ENCODE measurements at regions not wholly inside any gene's neighbourhood (a gene's known extent, or its start where the extent isn't known, plus 50 kb on each side); places are given as distances from the start of the nearest gene placed in this dataset.
A peak's percentile ranks its signal among the peaks of the same experiment; 100 is the strongest.

GRCh38 chr13:104281910-104282309 is 1215.7 kb upstream of the SLC10A2 start:
- Mint-ChIP-seq H3K9me3 (peaks cover 9% of the 10 kb centered on the region; the same call in 2 of the 3 replicates), H3K36me3 (ENCODE audit: low read depth) (peaks cover 3% of the 10 kb centered on the region; the same call in 2 of the 3 replicates), H3K27me3 (ENCODE audit: insufficient read depth, low read depth, poor library complexity) (no peaks in the 10 kb centered on the region), H3K4me1 (peaks cover 4% of the 10 kb centered on the region; the same call in 2 of the 3 replicates), H3K4me3 (no peak overlapping the region), H3K27ac (no peak overlapping the region)
- Histone ChIP-seq H3K4me2 (no peak overlapping the region), H3K36me3 (ENCODE audit: insufficient read depth) (no peaks in the 10 kb centered on the region), H3F3A (replicated peaks; ENCODE audit: low read depth) (no peaks in the 10 kb centered on the region), H3K27me3 (ENCODE audit: insufficient read depth) (no peaks in the 10 kb centered on the region), H3K4me3 (no peak overlapping the region), H3K4me1 (ENCODE audit: insufficient read depth) (peaks cover 3% of the 10 kb centered on the region; the same call in 1 of the 2 replicates), H2AFZ (peak overlapping the region; percentile 76), H3K79me2 (replicated peaks; ENCODE audit: insufficient read depth) (no peaks in the 10 kb centered on the region), H3K9me2 (ENCODE audit: insufficient read depth) (peaks cover 7% of the 10 kb centered on the region; the same call in 1 of the 2 replicates), H3K27ac (ENCODE audit: low read depth) (no peak overlapping the region), H4K20me1 (replicated peaks; ENCODE audit: insufficient read depth) (no peaks in the 10 kb centered on the region)
- DNase-seq (ENCODE audit: low spot score) (no peak), ATAC-seq (no peak)
- TF ChIP-seq CREB1 (CRISPR knock-in tag; IDR thresholded peaks at IDR 0.05; ENCODE audit: low read depth): no peak
- no peak for TF ChIP-seq POLR2AphosphoS5 (IDR thresholded peaks at IDR 0.05; ENCODE audit: low read depth)
- no peak for TF ChIP-seq NANOG (IDR thresholded peaks at IDR 0.05; ENCODE audit: borderline replicate concordance)
- TF ChIP-seq EZH2phosphoT487 (IDR thresholded peaks at IDR 0.05; ENCODE audit: unreplicated experiment): no peak
- TF ChIP-seq JUNB (IDR thresholded peaks at IDR 0.05; ENCODE audit: unreplicated experiment): no peak
- no peak for TF ChIP-seq ZNF331 (CRISPR knock-in tag; IDR thresholded peaks at IDR 0.05; ENCODE audit: low read depth)

- Histone ChIP-seq H2AFZ (no peak overlapping the region), H3K36me3 (ENCODE audit: insufficient read depth) (no peaks in the 10 kb centered on the region), H3K4me1 (ENCODE audit: insufficient read depth) (no peaks in the 10 kb centered on the region), H3F3A (replicated peaks; ENCODE audit: low read depth) (no peaks in the 10 kb centered on the region), H3K27me3 (ENCODE audit: insufficient read depth) (no peaks in the 10 kb centered on the region), H3K4me2 (no peak overlapping the region), H4K20me1 (replicated peaks; ENCODE audit: insufficient read depth) (no peaks in the 10 kb centered on the region), H3K27ac (ENCODE audit: low read depth) (no peak overlapping the region), H3K4me3 (no peak overlapping the region), H3K79me2 (replicated peaks; ENCODE audit: insufficient read depth) (no peaks in the 10 kb centered on the region), H3K9me2 (ENCODE audit: insufficient read depth) (no peaks in the 10 kb centered on the region)
- Mint-ChIP-seq H3K9me3 (peaks cover 3% of the 10 kb centered on the region; the same call in 1 of the 3 replicates), H3K27ac (no peak overlapping the region), H3K36me3 (ENCODE audit: low read depth) (peaks cover 2% of the 10 kb centered on the region; the same call in 1 of the 3 replicates), H3K4me1 (no peaks in the 10 kb centered on the region; the same call in 2 of the 3 replicates), H3K4me3 (no peak overlapping the region), H3K27me3 (ENCODE audit: insufficient read depth, low read depth, poor library complexity) (no peaks in the 10 kb centered on the region)
- DNase-seq (ENCODE audit: low spot score) (no peak), ATAC-seq (no peak)
- TF ChIP-seq NANOG (IDR thresholded peaks at IDR 0.05; ENCODE audit: borderline replicate concordance): no peak
- no peak for TF ChIP-seq ZNF331 (CRISPR knock-in tag; IDR thresholded peaks at IDR 0.05; ENCODE audit: low read depth)
- TF ChIP-seq ETS1 (IDR thresholded peaks at IDR 0.05): no peak
- TF ChIP-seq JUNB (IDR thresholded peaks at IDR 0.05; ENCODE audit: unreplicated experiment): no peak
- TF ChIP-seq ZNF462 (CRISPR knock-in tag; IDR thresholded peaks at IDR 0.05): no peak
- TF ChIP-seq EZH2 (IDR thresholded peaks at IDR 0.05; ENCODE audit: low read depth, unreplicated experiment): no peak
- TF ChIP-seq POLR2AphosphoS5 (IDR thresholded peaks at IDR 0.05; ENCODE audit: low read depth): no peak
- TF ChIP-seq EZH2phosphoT487 (IDR thresholded peaks at IDR 0.05; ENCODE audit: unreplicated experiment): no peak
- no peak for TF ChIP-seq CTCF (conservative IDR thresholded peaks at IDR 0.05; ENCODE audit: low read depth in 2 of 2)
Measured at GRCh38 chr13:104270731-104271130, 1204.5 kb upstream of the SLC10A2 start.

All from GM23338 (cell line).